CD4-positive, alpha-beta T cell (primary cell): ENCODE measurements at regions not wholly inside any gene's neighbourhood (a gene's known extent, or its start where the extent isn't known, plus 50 kb on each side); places are given as distances from the start of the nearest gene placed in this dataset.

Experiments used
- ATAC-seq: fragments of 200-7000 bp; cut with Tn5 transposase; one replicate; pipeline ENCODE4 v1.10.0; 2022; ENCODE audit warnings: mild to moderate bottlenecking; ENCODE audit not compliant: poor library complexity
- CTCF ChIA-PET: fragments of 350-600 bp; sonication (Branson Sonifier 250); formaldehyde crosslinking; loops from one replicate; lab custom pipeline; 2021; ENCODE audit warnings: antibody characterized with exemption, inconsistent platforms; lab: Charles Lee
- POLR2A ChIA-PET: fragments of 350-600 bp; sonication (Branson Sonifier 250); formaldehyde crosslinking; loops from one replicate; lab custom pipeline; 2021; ENCODE audit warnings: antibody characterized with exemption, inconsistent platforms; lab: Charles Lee
- DNase-seq, 14 experiments: peaks; one replicate each; pipeline ENCODE4 v3.0.0-alpha.2; 2013 to 2020; ENCODE audit warnings: mixed read lengths in 2 of 14
- H3K27ac ChIP-seq, 2 donors: one replicate each; pipeline versions ENCODE4 v1.5.1 to v1.7.0; 2013; ENCODE audit warnings: low read length in 2 of 2, low read depth in 1 of 2, mild to moderate bottlenecking in 1 of 2
- H3K27me3 ChIP-seq, 2 experiments: 1 replicate in 1 of 2; 2 replicates in 1 of 2; pipeline versions ENCODE4 v1.6.1 to v1.7.0; 2013; ENCODE audit warnings: low read length in 2 of 2, control low read depth in 1 of 2, mild to moderate bottlenecking in 1 of 2, moderate library complexity in 1 of 2; ENCODE audit not compliant: insufficient read depth in 2 of 2, control insufficient read depth in 1 of 2
- H3K36me3 ChIP-seq: one replicate; pipeline ENCODE4 v1.6.1; 2013; ENCODE audit warnings: low read length, control low read depth; ENCODE audit not compliant: insufficient read depth
- H3K4me1 ChIP-seq: one replicate; pipeline ENCODE4 v1.6.1; 2013; ENCODE audit warnings: low read length, control low read depth; ENCODE audit not compliant: insufficient read depth
- H3K4me3 ChIP-seq: one replicate; pipeline ENCODE4 v1.5.1; 2013; ENCODE audit warnings: mild to moderate bottlenecking, low read length, moderate library complexity
- H3K9me3 ChIP-seq, 2 experiments: 1 replicate in 1 of 2; 2 replicates in 1 of 2; pipeline versions ENCODE4 v1.6.1 to v1.7.0; 2013; ENCODE audit warnings: low read length in 2 of 2, mild to moderate bottlenecking in 2 of 2, control low read depth in 1 of 2, moderate library complexity in 1 of 2; ENCODE audit not compliant: control insufficient read depth in 1 of 2, insufficient read depth in 1 of 2
- H3K27ac Mint-ChIP-seq: one replicate; pipeline ENCODE4 v1.8.0; 2020; ENCODE audit warnings: mixed read lengths
- H3K27me3 Mint-ChIP-seq: one replicate; pipeline ENCODE4 v1.8.0; 2021; ENCODE audit warnings: mixed read lengths
- H3K36me3 Mint-ChIP-seq: one replicate; pipeline ENCODE4 v1.8.0; 2021; ENCODE audit warnings: low read depth, mixed read lengths
- H3K4me1 Mint-ChIP-seq: one replicate; pipeline ENCODE4 v1.8.0; 2021; ENCODE audit warnings: low read depth, mixed read lengths
- H3K4me3 Mint-ChIP-seq: one replicate; pipeline ENCODE4 v1.8.0; 2020; ENCODE audit warnings: mild to moderate bottlenecking, mixed read lengths
- H3K9me3 Mint-ChIP-seq: one replicate; pipeline ENCODE4 v1.8.0; 2020; ENCODE audit warnings: mixed read lengths
- intact Hi-C, 2 experiments: fragments of 100-400 bp; cut with DNase I in 1 of 2; cut with micrococcal nuclease in 1 of 2; formaldehyde crosslinking; loops; one replicate each; pipeline versions ENCODE4 v1.15.1 to v1.9.0; 2023 to 2025; cut with DNase I, micrococcal nuclease
- TF ChIP-seq, protein P1 (sequence below): fragments of 200-600 bp; IDR thresholded peaks from one replicate; pipeline ENCODE4 v1.8.0; 2022; ENCODE audit warnings: antibody characterized with exemption, mild to moderate bottlenecking

DNA sequence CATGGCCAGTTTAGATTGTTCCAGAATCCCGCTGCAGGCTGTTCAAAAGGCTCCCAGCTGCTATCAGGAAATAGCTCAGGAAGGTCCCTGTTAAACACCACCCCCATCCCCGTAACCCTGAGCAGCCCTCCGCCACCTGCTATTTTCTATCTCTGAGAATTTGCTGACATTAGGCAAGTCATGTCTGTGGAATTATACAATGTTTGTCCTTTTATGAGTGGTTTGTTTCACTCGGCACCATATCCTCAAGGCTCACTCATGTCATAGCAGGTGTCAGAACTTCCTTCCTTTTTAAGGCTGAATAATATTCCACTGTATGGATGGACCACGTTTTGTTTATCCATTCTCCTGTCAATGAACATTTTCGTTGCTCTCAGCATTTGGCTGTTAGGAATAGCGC, 164.3 kb upstream of the FOXF1 start:
- Histone ChIP-seq H3K36me3 (no peaks in the 10 kb centered on the region), H3K4me3 (no peak overlapping the region), H3K9me3 (peaks cover 0 to 25% of the 10 kb centered on the region in 2 experiments), H3K4me1 (no peaks in the 10 kb centered on the region), H3K27me3 (peaks cover 14 to 21% of the 10 kb centered on the region in 2 experiments), H3K27ac (no peak overlapping the region)
- Mint-ChIP-seq H3K9me3 (no peaks in the 10 kb centered on the region), H3K4me3 (no peak overlapping the region), H3K4me1 (no peaks in the 10 kb centered on the region), H3K27ac (no peak overlapping the region), H3K36me3 (no peaks in the 10 kb centered on the region), H3K27me3 (peaks cover 70% of the 10 kb centered on the region)
- ChIA-PET POLR2A (no interaction called here), CTCF (no interaction called here)
- TF ChIP-seq, protein P1, sequence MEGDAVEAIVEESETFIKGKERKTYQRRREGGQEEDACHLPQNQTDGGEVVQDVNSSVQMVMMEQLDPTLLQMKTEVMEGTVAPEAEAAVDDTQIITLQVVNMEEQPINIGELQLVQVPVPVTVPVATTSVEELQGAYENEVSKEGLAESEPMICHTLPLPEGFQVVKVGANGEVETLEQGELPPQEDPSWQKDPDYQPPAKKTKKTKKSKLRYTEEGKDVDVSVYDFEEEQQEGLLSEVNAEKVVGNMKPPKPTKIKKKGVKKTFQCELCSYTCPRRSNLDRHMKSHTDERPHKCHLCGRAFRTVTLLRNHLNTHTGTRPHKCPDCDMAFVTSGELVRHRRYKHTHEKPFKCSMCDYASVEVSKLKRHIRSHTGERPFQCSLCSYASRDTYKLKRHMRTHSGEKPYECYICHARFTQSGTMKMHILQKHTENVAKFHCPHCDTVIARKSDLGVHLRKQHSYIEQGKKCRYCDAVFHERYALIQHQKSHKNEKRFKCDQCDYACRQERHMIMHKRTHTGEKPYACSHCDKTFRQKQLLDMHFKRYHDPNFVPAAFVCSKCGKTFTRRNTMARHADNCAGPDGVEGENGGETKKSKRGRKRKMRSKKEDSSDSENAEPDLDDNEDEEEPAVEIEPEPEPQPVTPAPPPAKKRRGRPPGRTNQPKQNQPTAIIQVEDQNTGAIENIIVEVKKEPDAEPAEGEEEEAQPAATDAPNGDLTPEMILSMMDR = no peak
- intact Hi-C loops = no loop called here
- ATAC-seq (no peak), DNase-seq (no peak)

DNA sequence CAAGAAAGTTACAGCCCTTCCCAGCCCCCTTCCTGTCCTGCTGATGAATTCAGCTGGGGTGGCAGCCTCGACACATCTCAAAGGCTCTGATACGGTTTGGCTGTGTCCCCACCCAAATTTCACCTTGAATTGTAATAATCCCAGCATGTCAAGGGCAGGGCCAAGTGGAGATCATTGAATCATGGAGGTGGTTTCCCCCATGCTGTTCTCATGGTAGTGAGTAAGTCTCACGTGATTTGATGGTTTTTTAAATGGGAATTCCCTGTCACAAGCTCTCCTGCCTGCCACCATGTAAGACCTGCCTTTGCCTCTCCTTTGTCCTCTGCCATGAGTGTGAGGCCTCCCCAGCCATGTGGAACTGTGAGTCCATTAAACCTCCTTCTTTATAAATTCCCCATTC, 163.2 kb upstream of the FOXF1 start:
- Mint-ChIP-seq H3K27me3 (peaks cover 68% of the 10 kb centered on the region), H3K4me1 (no peaks in the 10 kb centered on the region), H3K9me3 (no peaks in the 10 kb centered on the region), H3K4me3 (no peak overlapping the region), H3K36me3 (no peaks in the 10 kb centered on the region), H3K27ac (no peak overlapping the region)
- H3K9me3 ChIP-seq = peaks cover 0 to 25% of the 10 kb centered on the region in 2 experiments
- no peak overlapping the region for H3K4me3 ChIP-seq
- TF ChIP-seq, protein P1 = no peak
- H3K27me3 ChIP-seq = peaks cover 14 to 16% of the 10 kb centered on the region in 2 experiments
- no peak for DNase-seq
- no peaks in the 10 kb centered on the region for H3K4me1 ChIP-seq
- ATAC-seq = no peak
- H3K27ac ChIP-seq = no peak overlapping the region
- POLR2A ChIA-PET = no interaction called here
- intact Hi-C loops = no loop called here
- CTCF ChIA-PET = no interaction called here
- H3K36me3 ChIP-seq = no peaks in the 10 kb centered on the region

DNA sequence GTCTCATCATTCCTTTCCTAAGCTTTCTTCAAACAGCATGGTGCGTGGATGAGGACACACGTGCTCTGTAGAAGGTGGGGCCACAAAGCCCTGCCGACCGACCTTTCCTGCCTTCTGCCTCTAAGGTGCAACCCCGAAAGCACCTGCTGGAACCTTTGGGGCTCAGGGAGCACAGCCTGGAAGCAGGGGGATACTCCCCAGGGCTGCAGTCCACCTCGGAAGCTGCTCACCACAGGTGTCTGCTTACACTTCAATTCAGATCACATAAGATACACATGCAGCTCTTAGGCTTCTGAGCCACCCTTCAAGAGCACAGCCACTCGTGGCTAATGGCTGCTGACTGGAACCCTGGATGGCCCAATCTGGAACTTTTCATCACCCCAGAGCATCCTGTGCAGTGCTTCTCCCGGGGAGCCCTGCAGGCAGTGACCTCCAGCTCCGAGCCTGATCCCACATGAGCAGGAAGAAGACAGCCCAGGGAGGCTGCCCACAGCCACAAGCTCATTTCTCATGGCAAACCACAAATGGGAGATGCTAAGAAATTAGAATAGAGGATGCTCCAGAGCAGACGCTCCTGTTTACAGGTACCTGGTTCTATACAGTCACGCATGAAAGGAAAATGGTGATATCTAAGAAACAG, 162.3 kb upstream of the FOXF1 start:
- H3K4me1 Mint-ChIP-seq = no peaks in the 10 kb centered on the region
- H3K4me3 Mint-ChIP-seq = no peak overlapping the region
- peaks cover 0 to 24% of the 10 kb centered on the region in 2 experiments for H3K9me3 ChIP-seq
- no peaks in the 10 kb centered on the region for H3K36me3 ChIP-seq
- H3K27ac ChIP-seq = no peak overlapping the region
- ATAC-seq = no peak
- no peak overlapping the region for H3K27ac Mint-ChIP-seq
- TF ChIP-seq, protein P1 = no peak
- intact Hi-C loops = no loop called here
- no peaks in the 10 kb centered on the region for H3K36me3 Mint-ChIP-seq
- peaks cover 10% of the 10 kb centered on the region in 2 experiments for H3K27me3 ChIP-seq
- no peak overlapping the region for H3K4me3 ChIP-seq
- ChIA-PET CTCF (no interaction called here), POLR2A (no interaction called here)
- H3K27me3 Mint-ChIP-seq = peaks cover 65% of the 10 kb centered on the region
- H3K4me1 ChIP-seq = no peaks in the 10 kb centered on the region
- no peaks in the 10 kb centered on the region for H3K9me3 Mint-ChIP-seq
- no peak for DNase-seq
